ENCODE measurements at regions not wholly inside any gene's neighbourhood (a gene's known extent, or its start where the extent isn't known, plus 50 kb on each side); places are given as distances from the start of the nearest gene placed in this dataset.

- TF ChIP-seq CTCF (IDR thresholded peaks at IDR 0.05; ENCODE audit: insufficient read depth, low read length) (no peak), REST (IDR thresholded peaks at IDR 0.05; ENCODE audit: insufficient replicate concordance, low read depth) (no peak)
These were observed 345.6 kb downstream of the PLK2 start for GRCh38 chr5:58114324-58114723.
